Naive thymus-derived CD4-positive, alpha-beta T cell (primary cell): ENCODE measurements at regions not wholly inside any gene's neighbourhood (a gene's known extent, or its start where the extent isn't known, plus 50 kb on each side); places are given as distances from the start of the nearest gene placed in this dataset.

Experiments used
- ATAC-seq: fragments of 150-1000 bp; cut with Tn5 transposase; 2 replicates; pipeline ENCODE4 v1.10.0; 2021; ENCODE audit warnings: mild to moderate bottlenecking, moderate library complexity
- CTCF ChIA-PET: fragments of 350-600 bp; sonication (Branson Sonifier 250); formaldehyde crosslinking; loops from one replicate; lab custom pipeline; 2021; ENCODE audit warnings: antibody characterized with exemption; lab: Charles Lee
- POLR2A ChIA-PET: fragments of 350-600 bp; sonication (Branson Sonifier 250); formaldehyde crosslinking; loops from one replicate; lab custom pipeline; 2021; ENCODE audit warnings: antibody characterized with exemption, inconsistent platforms; lab: Charles Lee
- DNase-seq, 9 donors: peaks; one replicate each; pipeline versions ENCODE4 v3.0.0 to v3.0.0-alpha.2; 2020 to 2022; ENCODE audit warnings: mixed read lengths in 1 of 9
- H3K27ac ChIP-seq: one replicate; pipeline ENCODE4 v1.7.0; 2013; ENCODE audit warnings: mild to moderate bottlenecking, low read depth, low read length, moderate library complexity
- H3K27me3 ChIP-seq, 2 donors: one replicate each; pipeline ENCODE4 v1.7.0; 2013; ENCODE audit warnings: low read length in 2 of 2, mild to moderate bottlenecking in 2 of 2, moderate library complexity in 2 of 2; ENCODE audit not compliant: control insufficient read depth in 2 of 2, insufficient read depth in 2 of 2
- H3K36me3 ChIP-seq, 3 experiments: 1 replicate in 2 of 3; 2 replicates in 1 of 3; pipeline ENCODE4 v1.7.0; 2013; ENCODE audit warnings: low read length in 3 of 3, mild to moderate bottlenecking in 3 of 3, moderate library complexity in 1 of 3; ENCODE audit not compliant: insufficient read depth in 3 of 3, control insufficient read depth in 2 of 3
- H3K4me1 ChIP-seq, 2 donors: one replicate each; pipeline ENCODE4 v1.7.0; 2013; ENCODE audit warnings: low read length in 2 of 2, mild to moderate bottlenecking in 2 of 2, moderate library complexity in 1 of 2; ENCODE audit not compliant: control insufficient read depth in 2 of 2, insufficient read depth in 2 of 2
- H3K4me3 ChIP-seq: 2 replicates; pipeline ENCODE4 v1.7.0; 2013; ENCODE audit warnings: mild to moderate bottlenecking, low read length
- H3K9me3 ChIP-seq, 3 experiments: 1 replicate in 2 of 3; 2 replicates in 1 of 3; pipeline ENCODE4 v1.7.0; 2013; ENCODE audit warnings: low read length in 3 of 3; ENCODE audit not compliant: control insufficient read depth in 2 of 3
- H3K27ac Mint-ChIP-seq, 9 donors: one replicate each; pipeline ENCODE4 v1.8.0; 2020 to 2022; ENCODE audit warnings: mixed read lengths in 9 of 9, mild to moderate bottlenecking in 8 of 9, moderate library complexity in 5 of 9, inconsistent platforms in 2 of 9
- H3K27me3 Mint-ChIP-seq, 5 donors: one replicate each; pipeline ENCODE4 v1.8.0; 2021 to 2022; ENCODE audit warnings: mixed read lengths in 5 of 5, mild to moderate bottlenecking in 1 of 5
- H3K36me3 Mint-ChIP-seq, 5 donors: one replicate each; pipeline ENCODE4 v1.8.0; 2020 to 2022; ENCODE audit warnings: mixed read lengths in 5 of 5, mild to moderate bottlenecking in 3 of 5, inconsistent platforms in 1 of 5
- H3K4me1 Mint-ChIP-seq, 7 donors: one replicate each; pipeline ENCODE4 v1.8.0; 2020 to 2022; ENCODE audit warnings: mixed read lengths in 7 of 7, mild to moderate bottlenecking in 3 of 7, inconsistent platforms in 1 of 7
- H3K4me3 Mint-ChIP-seq, 10 donors: one replicate each; pipeline ENCODE4 v1.8.0; 2020 to 2022; ENCODE audit warnings: mild to moderate bottlenecking in 10 of 10, mixed read lengths in 10 of 10, moderate library complexity in 6 of 10, inconsistent platforms in 2 of 10
- H3K9me3 Mint-ChIP-seq, 11 donors: one replicate each; pipeline ENCODE4 v1.8.0; 2020 to 2022; ENCODE audit warnings: mixed read lengths in 11 of 11, mild to moderate bottlenecking in 4 of 11, inconsistent platforms in 1 of 11, moderate library complexity in 1 of 11
- intact Hi-C, 2 donors: fragments of 100-400 bp; cut with micrococcal nuclease; formaldehyde crosslinking; loops; one replicate each; pipeline ENCODE4 v1.15.1; 2023

DNA sequence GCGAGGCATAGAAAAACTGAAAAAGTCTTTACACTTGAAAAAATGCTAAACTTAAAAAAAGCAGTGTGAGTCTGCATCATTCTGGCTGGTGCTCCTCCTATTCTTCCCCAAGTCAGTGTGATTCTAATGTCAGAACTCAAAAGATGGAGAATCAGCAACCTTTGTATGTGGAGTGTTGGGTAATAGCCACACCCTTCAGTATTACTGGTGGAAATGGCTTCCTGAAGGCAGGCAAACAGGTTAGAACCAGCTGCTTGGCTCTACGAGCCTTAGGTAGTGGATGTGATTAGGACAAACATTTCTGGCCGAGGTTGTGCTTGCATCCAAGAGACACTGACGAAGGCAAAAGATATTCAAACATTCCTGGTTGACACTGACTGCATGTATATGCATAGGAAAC lies 353.4 kb upstream of the TACR3 start:
- ChIA-PET CTCF (no interaction called here), POLR2A (no interaction called here)
- ATAC-seq (no peak), DNase-seq (no peak)
- peaks cover 0 to 6% (median 0%) of the 10 kb centered on the region in 11 donors for H3K9me3 Mint-ChIP-seq
- H3K36me3 ChIP-seq = no peaks in the 10 kb centered on the region
- no peaks in the 10 kb centered on the region for H3K27me3 Mint-ChIP-seq
- no peak overlapping the region for H3K27ac ChIP-seq
- no peak overlapping the region for H3K4me3 Mint-ChIP-seq
- no peaks in the 10 kb centered on the region for H3K36me3 Mint-ChIP-seq
- H3K9me3 ChIP-seq = no peaks in the 10 kb centered on the region
- intact Hi-C loops = no loop called here
- no peak overlapping the region for H3K27ac Mint-ChIP-seq
- H3K4me3 ChIP-seq = no peak overlapping the region
- no peaks in the 10 kb centered on the region for H3K4me1 ChIP-seq
- H3K4me1 Mint-ChIP-seq = no peaks in the 10 kb centered on the region
- no peaks in the 10 kb centered on the region for H3K27me3 ChIP-seq

DNA sequence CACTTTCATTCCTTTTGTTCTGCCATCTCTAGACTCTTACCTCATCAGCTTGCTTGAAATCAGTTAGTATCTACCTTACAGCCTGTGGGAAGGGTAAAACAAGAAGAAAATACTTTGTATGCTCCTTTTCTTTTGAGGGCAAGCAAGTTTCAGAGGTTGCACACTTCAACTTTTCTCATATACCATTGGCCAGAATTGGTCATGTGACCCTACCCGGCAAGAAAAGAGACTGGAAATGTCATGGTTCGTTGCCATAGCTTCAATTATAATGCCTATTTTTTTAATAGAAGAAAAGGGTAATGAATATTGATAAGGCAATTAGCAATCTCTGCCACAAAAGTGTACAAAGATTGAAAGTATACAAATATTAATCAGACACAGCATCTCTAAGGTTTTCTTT lies 346.7 kb upstream of the TACR3 start:
- Mint-ChIP-seq H3K4me3 (no peak overlapping the region), H3K27ac (no peak overlapping the region), H3K36me3 (no peaks in the 10 kb centered on the region), H3K4me1 (no peaks in the 10 kb centered on the region), H3K27me3 (no peaks in the 10 kb centered on the region), H3K9me3 (peaks cover 0 to 6% (median 0%) of the 10 kb centered on the region in 11 donors)
- no peaks in the 10 kb centered on the region for H3K9me3 ChIP-seq
- no peak overlapping the region for H3K27ac ChIP-seq
- CTCF ChIA-PET = no interaction called here
- H3K4me3 ChIP-seq = no peak overlapping the region
- no peaks in the 10 kb centered on the region for H3K4me1 ChIP-seq
- POLR2A ChIA-PET = no interaction called here
- ATAC-seq = no peak
- no peaks in the 10 kb centered on the region for H3K36me3 ChIP-seq
- H3K27me3 ChIP-seq = no peaks in the 10 kb centered on the region
- no peak for DNase-seq
- intact Hi-C loops = no loop called here

DNA sequence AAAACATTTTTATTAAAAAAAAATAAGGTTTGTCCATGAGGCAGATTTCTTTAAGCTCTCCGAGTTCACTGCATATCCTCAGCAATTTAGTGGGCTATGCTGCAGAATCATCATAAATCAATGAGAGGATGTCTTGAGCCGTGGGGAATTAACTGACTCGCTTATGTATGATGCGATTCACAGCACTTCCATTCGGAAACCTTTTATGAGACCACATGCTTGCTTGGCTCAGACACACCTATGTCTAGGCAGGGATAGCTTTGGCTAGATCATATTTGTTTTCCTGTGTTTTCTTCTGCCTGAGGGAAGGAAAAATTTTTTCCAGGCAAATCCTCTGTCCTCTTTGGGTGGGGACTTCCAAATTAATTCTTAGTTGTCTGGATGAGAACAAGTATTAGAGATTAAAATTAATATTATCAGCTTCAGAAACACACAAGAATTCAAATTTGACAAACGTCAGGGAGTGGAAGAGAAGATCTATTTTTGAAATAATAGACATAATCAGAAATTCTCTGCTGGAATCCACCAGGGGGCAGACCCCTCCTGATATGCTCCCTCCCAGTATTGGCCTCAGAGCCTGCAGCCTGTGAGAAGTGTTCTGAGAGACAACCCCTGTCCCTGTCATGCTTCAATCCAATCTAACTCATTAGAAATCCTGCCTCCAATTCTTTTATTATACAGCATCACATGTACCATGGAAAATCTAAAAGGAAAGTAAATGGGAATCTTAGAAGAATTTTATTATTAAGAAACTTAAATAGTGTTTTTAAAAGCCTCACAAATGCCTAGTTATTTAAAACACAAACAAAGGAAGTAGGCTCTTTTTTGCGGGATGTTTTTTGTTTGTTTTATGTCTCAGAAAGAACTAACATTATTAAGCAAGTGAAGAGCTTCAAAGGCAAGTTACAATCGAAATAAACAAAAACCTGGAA lies 345.1 kb upstream of the TACR3 start:
- Mint-ChIP-seq H3K4me1 (no peaks in the 10 kb centered on the region), H3K36me3 (no peaks in the 10 kb centered on the region), H3K9me3 (peaks cover 0 to 5% (median 0%) of the 10 kb centered on the region in 11 donors), H3K4me3 (no peak overlapping the region), H3K27ac (no peak overlapping the region), H3K27me3 (no peaks in the 10 kb centered on the region)
- H3K4me1 ChIP-seq = no peaks in the 10 kb centered on the region
- intact Hi-C loops = no loop called here
- POLR2A ChIA-PET = no interaction called here
- H3K9me3 ChIP-seq = no peaks in the 10 kb centered on the region
- no peak overlapping the region for H3K27ac ChIP-seq
- no peak overlapping the region for H3K4me3 ChIP-seq
- ATAC-seq (no peak), DNase-seq (no peak)
- H3K36me3 ChIP-seq = no peaks in the 10 kb centered on the region
- H3K27me3 ChIP-seq = no peaks in the 10 kb centered on the region
- CTCF ChIA-PET = no interaction called here

DNA sequence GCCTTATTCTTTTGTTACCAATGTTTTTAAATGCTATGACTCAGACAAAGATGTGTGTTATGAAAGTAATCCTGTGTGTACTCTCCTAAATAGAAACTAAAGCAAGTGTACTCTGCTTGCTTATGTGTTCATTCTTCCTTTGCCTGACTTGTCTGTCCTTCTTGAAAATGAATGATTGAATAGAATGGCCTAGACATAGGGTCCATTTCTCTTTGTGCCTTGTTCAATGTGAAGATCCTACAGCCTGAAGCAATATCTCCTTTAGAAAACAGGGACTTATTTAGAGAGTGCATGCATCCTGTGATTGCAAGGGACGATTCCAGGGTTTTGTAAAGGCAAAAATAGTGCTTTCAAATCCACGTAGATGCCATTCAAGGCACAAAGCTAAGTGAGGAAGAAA lies 343.6 kb upstream of the TACR3 start:
- no peak overlapping the region for H3K4me3 Mint-ChIP-seq
- no peak overlapping the region for H3K27ac ChIP-seq
- no peak overlapping the region for H3K4me3 ChIP-seq
- no peaks in the 10 kb centered on the region for H3K9me3 ChIP-seq
- ChIA-PET POLR2A (no interaction called here), CTCF (interaction anchor here (0.6 kb wide), 1 partner anchor 57 kb away, joined by 3 read pairs; no protein-coding TSS in a partner anchor)
- no peaks in the 10 kb centered on the region for H3K36me3 Mint-ChIP-seq
- H3K36me3 ChIP-seq = no peaks in the 10 kb centered on the region
- no peaks in the 10 kb centered on the region for H3K27me3 ChIP-seq
- H3K4me1 Mint-ChIP-seq = no peaks in the 10 kb centered on the region
- no peaks in the 10 kb centered on the region for H3K4me1 ChIP-seq
- H3K27ac Mint-ChIP-seq = no peak overlapping the region
- no peaks in the 10 kb centered on the region for H3K27me3 Mint-ChIP-seq
- DNase-seq (no peak), ATAC-seq (no peak)
- H3K9me3 Mint-ChIP-seq = peaks cover 0 to 5% (median 0%) of the 10 kb centered on the region in 11 donors
- intact Hi-C loops = no loop called here

DNA sequence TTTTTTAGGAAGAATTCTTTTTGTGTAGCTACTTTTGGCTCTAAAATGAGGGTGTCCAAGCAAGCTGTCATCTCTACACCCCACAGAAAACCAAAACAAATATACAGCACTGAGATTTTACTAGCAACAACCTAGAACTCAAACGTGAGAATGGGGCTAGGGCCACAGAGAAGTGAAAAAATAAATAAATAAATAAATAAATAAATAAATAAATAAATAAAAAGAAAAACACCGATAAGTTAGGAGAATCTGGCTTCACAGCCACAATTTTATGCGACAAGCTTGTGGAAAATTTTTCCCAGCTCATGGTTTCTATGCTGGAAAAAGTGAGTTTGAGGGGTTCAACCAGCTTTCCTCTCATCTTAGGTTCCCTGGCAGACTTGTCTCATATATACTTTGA lies 324.6 kb upstream of the TACR3 start:
- H3K27me3 ChIP-seq = no peaks in the 10 kb centered on the region
- no peak overlapping the region for H3K27ac ChIP-seq
- H3K9me3 ChIP-seq = no peaks in the 10 kb centered on the region
- H3K4me1 Mint-ChIP-seq = no peaks in the 10 kb centered on the region
- DNase-seq (no peak), ATAC-seq (no peak)
- no peak overlapping the region for H3K27ac Mint-ChIP-seq
- no peak overlapping the region for H3K4me3 Mint-ChIP-seq
- H3K9me3 Mint-ChIP-seq = peaks cover 0 to 15% (median 3%) of the 10 kb centered on the region in 11 donors
- H3K27me3 Mint-ChIP-seq = no peaks in the 10 kb centered on the region
- H3K36me3 Mint-ChIP-seq = no peaks in the 10 kb centered on the region
- no peaks in the 10 kb centered on the region for H3K4me1 ChIP-seq
- intact Hi-C loops = no loop called here
- H3K4me3 ChIP-seq = no peak overlapping the region
- ChIA-PET CTCF (no interaction called here), POLR2A (no interaction called here)
- no peaks in the 10 kb centered on the region for H3K36me3 ChIP-seq

DNA sequence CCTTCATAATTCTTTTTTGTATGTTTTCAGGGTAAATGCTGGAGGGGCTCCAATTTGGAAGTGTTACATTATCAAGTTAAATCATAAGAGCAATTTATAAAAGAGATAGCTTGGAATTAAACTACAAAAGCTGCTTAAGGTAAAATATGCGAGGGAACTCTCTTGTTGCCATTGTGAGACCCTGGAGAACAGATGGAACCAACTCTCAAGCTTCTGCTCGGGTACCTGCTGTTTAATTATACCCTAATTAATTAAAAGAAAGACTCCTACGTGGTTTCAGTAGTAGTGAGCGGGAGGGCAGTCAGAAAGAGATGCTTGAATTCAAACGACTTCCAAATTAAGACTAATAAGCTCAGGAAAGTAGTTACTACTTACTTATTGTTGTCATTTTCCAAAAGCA lies 313.1 kb upstream of the TACR3 start:
- Mint-ChIP-seq H3K4me1 (no peaks in the 10 kb centered on the region), H3K27ac (no peak overlapping the region), H3K36me3 (no peaks in the 10 kb centered on the region), H3K4me3 (no peak overlapping the region), H3K9me3 (peaks cover 0 to 16% (median 2%) of the 10 kb centered on the region in 11 donors), H3K27me3 (no peaks in the 10 kb centered on the region)
- Histone ChIP-seq H3K9me3 (no peaks in the 10 kb centered on the region), H3K4me1 (no peaks in the 10 kb centered on the region), H3K27ac (no peak overlapping the region), H3K27me3 (no peaks in the 10 kb centered on the region), H3K36me3 (no peaks in the 10 kb centered on the region), H3K4me3 (no peak overlapping the region)
- DNase-seq (no peak), ATAC-seq (no peak)
- POLR2A ChIA-PET = no interaction called here
- intact Hi-C loops = no loop called here
- CTCF ChIA-PET = interaction anchor here (0.7 kb wide), 1 partner anchor 78 kb away, joined by 4 read pairs; no protein-coding TSS in a partner anchor

DNA sequence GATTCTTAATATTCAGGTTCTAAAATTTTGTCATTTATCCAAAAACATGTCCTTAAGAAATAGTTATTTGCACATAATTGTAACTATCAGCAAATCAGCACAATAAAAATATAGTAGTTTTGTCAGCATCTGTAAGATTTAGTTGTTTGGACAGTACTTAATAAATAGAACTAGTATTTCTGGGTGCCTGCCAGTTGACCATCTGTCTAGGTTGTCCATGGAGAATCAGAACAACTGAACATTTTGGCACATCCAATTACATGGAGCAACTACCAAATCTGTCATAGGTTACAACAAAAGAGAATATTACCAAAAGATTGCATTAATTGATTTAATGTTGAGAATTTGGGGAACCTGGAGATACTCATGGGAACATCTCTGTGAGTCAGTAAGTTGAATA lies 305.5 kb upstream of the TACR3 start:
- Histone ChIP-seq H3K4me3 (no peak overlapping the region), H3K27me3 (no peaks in the 10 kb centered on the region), H3K9me3 (no peaks in the 10 kb centered on the region), H3K27ac (no peak overlapping the region), H3K4me1 (no peaks in the 10 kb centered on the region), H3K36me3 (no peaks in the 10 kb centered on the region)
- Mint-ChIP-seq H3K9me3 (peaks cover 0 to 13% (median 4%) of the 10 kb centered on the region in 11 donors), H3K27me3 (no peaks in the 10 kb centered on the region), H3K4me1 (no peaks in the 10 kb centered on the region), H3K36me3 (no peaks in the 10 kb centered on the region), H3K27ac (no peak overlapping the region), H3K4me3 (no peak overlapping the region)
- intact Hi-C loops = no loop called here
- ChIA-PET POLR2A (no interaction called here), CTCF (no interaction called here)
- DNase-seq (no peak), ATAC-seq (no peak)
